Muscle layer of duodenum (tissue), 2 donors: ENCODE measurements at regions not wholly inside any gene's neighbourhood (a gene's known extent, or its start where the extent isn't known, plus 50 kb on each side); places are given as distances from the start of the nearest gene placed in this dataset.

ENCODE experiments used
- H3K27ac ChIP-seq: one replicate; pipeline ENCODE4 v1.7.0; 2013; ENCODE audit warnings: mild to moderate bottlenecking, low read length
- H3K27me3 ChIP-seq: one replicate; pipeline ENCODE4 v1.7.0; 2013; ENCODE audit warnings: low read depth, mild to moderate bottlenecking, control low read depth, low read length
- H3K36me3 ChIP-seq, 2 donors: one replicate each; pipeline ENCODE4 v1.7.0; 2013; ENCODE audit warnings: low read length in 2 of 2, control low read depth in 1 of 2, mild to moderate bottlenecking in 1 of 2; ENCODE audit not compliant: insufficient read depth in 2 of 2, control insufficient read depth in 1 of 2
- H3K4me1 ChIP-seq, 2 donors: one replicate each; pipeline ENCODE4 v1.7.0; 2013; ENCODE audit warnings: low read length in 2 of 2, mild to moderate bottlenecking in 2 of 2, control low read depth in 1 of 2, moderate library complexity in 1 of 2; ENCODE audit not compliant: insufficient read depth in 2 of 2, control insufficient read depth in 1 of 2
- H3K4me3 ChIP-seq, 2 donors: one replicate each; pipeline ENCODE4 v1.7.0; 2013; ENCODE audit warnings: low read length in 2 of 2, low read depth in 1 of 2, mild to moderate bottlenecking in 1 of 2
- H3K9me3 ChIP-seq, 2 donors: one replicate each; pipeline ENCODE4 v1.7.0; 2013; ENCODE audit warnings: low read length in 2 of 2, control low read depth in 1 of 2, mild to moderate bottlenecking in 1 of 2; ENCODE audit not compliant: control insufficient read depth in 1 of 2
- donor health status: healthy.

DNA sequence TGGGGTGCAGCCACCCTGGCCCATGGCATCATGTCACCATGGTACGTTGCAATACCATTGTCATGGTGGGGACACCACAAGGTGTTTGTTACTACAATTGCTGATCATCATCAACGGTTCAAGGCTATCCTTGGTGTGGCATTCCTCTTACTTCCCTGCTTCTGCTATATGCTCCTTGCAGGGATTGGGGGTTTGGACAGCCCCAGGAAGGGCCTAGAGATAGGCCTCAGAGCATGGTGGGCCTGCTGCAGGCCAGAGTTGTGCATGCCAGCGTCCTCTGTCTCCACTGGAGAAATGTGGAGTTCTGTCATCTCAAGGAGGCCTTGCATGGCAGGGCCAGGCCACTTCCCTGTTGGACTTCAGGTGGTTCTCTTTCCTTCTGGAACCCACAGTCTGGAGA is 234.6 kb upstream of the MKI67 start:
- no peaks in the 10 kb centered on the region for H3K27me3 ChIP-seq
- no peaks in the 10 kb centered on the region for H3K4me1 ChIP-seq
- no peaks in the 10 kb centered on the region for H3K9me3 ChIP-seq
- H3K36me3 ChIP-seq, result no peaks in the 10 kb centered on the region
- H3K4me3 ChIP-seq, result no peak overlapping the region
- H3K27ac ChIP-seq, result no peak overlapping the region

- no peaks in the 10 kb centered on the region for H3K4me1 ChIP-seq
- no peaks in the 10 kb centered on the region for H3K9me3 ChIP-seq
- no peaks in the 10 kb centered on the region for H3K27me3 ChIP-seq
- H3K36me3 ChIP-seq, result no peaks in the 10 kb centered on the region
- no peak overlapping the region for H3K27ac ChIP-seq
- no peak overlapping the region for H3K4me3 ChIP-seq
These were observed 235.3 kb upstream of the MKI67 start for GRCh38 chr10:128361487-128361886.

- no peaks in the 10 kb centered on the region for H3K27me3 ChIP-seq
- H3K4me3 ChIP-seq, result no peak overlapping the region
- H3K27ac ChIP-seq, result no peak overlapping the region
- H3K36me3 ChIP-seq, result no peaks in the 10 kb centered on the region
- no peaks in the 10 kb centered on the region for H3K4me1 ChIP-seq
- H3K9me3 ChIP-seq, result no peaks in the 10 kb centered on the region
These were observed 236.3 kb upstream of the MKI67 start for GRCh38 chr10:128362514-128362913.

DNA sequence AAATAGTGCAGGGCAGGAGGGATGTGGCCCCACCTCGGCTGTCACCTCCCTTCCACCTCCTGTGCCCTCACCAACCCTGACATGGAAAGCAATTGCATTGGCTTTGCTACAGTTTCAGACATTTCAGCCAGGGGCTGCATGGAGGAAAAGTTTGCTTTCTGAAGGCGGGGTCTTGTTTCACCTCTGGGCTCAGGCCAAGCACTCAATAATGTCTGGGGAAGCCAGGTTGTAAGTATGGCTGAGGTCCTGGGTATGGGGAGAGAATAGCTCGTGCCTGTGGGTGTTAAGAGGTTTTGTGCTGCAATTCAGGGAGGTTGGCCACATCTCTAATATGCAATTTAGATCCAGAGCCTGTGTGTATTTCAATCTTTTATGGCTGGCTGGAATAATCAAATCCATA is 238.4 kb upstream of the MKI67 start:
- Histone ChIP-seq H3K9me3 (no peaks in the 10 kb centered on the region), H3K27ac (no peak overlapping the region), H3K4me1 (no peaks in the 10 kb centered on the region), H3K27me3 (no peaks in the 10 kb centered on the region), H3K36me3 (no peaks in the 10 kb centered on the region), H3K4me3 (no peak overlapping the region)

- Histone ChIP-seq H3K4me1 (no peaks in the 10 kb centered on the region), H3K27me3 (no peaks in the 10 kb centered on the region), H3K27ac (no peak overlapping the region), H3K36me3 (no peaks in the 10 kb centered on the region), H3K9me3 (no peaks in the 10 kb centered on the region), H3K4me3 (no peak overlapping the region)
These were observed 239.0 kb upstream of the MKI67 start for GRCh38 chr10:128365156-128365725.

DNA sequence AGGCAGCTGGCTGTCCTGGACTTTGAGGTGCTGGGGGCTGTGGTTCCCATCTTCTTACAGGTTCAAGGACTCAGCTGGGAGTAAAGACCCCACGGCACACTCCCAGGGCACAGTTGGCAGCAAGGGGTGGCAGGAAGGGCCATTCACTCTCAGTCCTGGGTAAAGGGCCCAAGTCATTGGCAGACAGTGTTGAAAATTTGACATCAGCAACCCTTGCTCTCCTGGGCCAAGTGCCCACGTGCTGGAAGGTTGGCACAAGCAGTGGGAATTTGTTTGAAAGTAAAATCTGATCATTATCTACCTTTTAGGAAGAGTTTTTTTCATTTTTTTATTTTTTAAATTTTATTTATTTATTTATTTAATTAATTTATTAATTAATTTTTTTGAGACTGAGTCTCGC is 241.6 kb upstream of the MKI67 start:
- Histone ChIP-seq H3K9me3 (no peaks in the 10 kb centered on the region), H3K36me3 (no peaks in the 10 kb centered on the region), H3K4me3 (no peak overlapping the region), H3K27ac (no peak overlapping the region), H3K4me1 (no peaks in the 10 kb centered on the region), H3K27me3 (no peaks in the 10 kb centered on the region)

- Histone ChIP-seq H3K36me3 (no peaks in the 10 kb centered on the region), H3K4me3 (no peak overlapping the region), H3K27ac (no peak overlapping the region), H3K27me3 (no peaks in the 10 kb centered on the region), H3K4me1 (no peaks in the 10 kb centered on the region), H3K9me3 (no peaks in the 10 kb centered on the region)
These were observed 243.0 kb upstream of the MKI67 start for GRCh38 chr10:128369101-128369650.

GRCh38 chr10:128373071-128373749 is 247.0 kb upstream of the MKI67 start:
- no peaks in the 10 kb centered on the region for H3K27me3 ChIP-seq
- no peaks in the 10 kb centered on the region for H3K36me3 ChIP-seq
- H3K27ac ChIP-seq, result no peak overlapping the region
- H3K9me3 ChIP-seq, result no peaks in the 10 kb centered on the region
- H3K4me3 ChIP-seq, result no peak overlapping the region
- H3K4me1 ChIP-seq, result no peaks in the 10 kb centered on the region

GRCh38 chr10:128373831-128374230 is 247.6 kb upstream of the MKI67 start:
- Histone ChIP-seq H3K9me3 (no peaks in the 10 kb centered on the region), H3K4me3 (no peak overlapping the region), H3K27ac (no peak overlapping the region), H3K36me3 (no peaks in the 10 kb centered on the region), H3K4me1 (no peaks in the 10 kb centered on the region), H3K27me3 (no peaks in the 10 kb centered on the region)

GRCh38 chr10:128375171-128375570 is 248.9 kb upstream of the MKI67 start:
- Histone ChIP-seq H3K4me3 (no peak overlapping the region), H3K27me3 (no peaks in the 10 kb centered on the region), H3K4me1 (no peaks in the 10 kb centered on the region), H3K36me3 (no peaks in the 10 kb centered on the region), H3K27ac (no peak overlapping the region), H3K9me3 (no peaks in the 10 kb centered on the region)

- no peaks in the 10 kb centered on the region for H3K4me1 ChIP-seq
- no peak overlapping the region for H3K27ac ChIP-seq
- no peak overlapping the region for H3K4me3 ChIP-seq
- no peaks in the 10 kb centered on the region for H3K9me3 ChIP-seq
- H3K27me3 ChIP-seq, result no peaks in the 10 kb centered on the region
- no peaks in the 10 kb centered on the region for H3K36me3 ChIP-seq
These were observed 251.3 kb upstream of the MKI67 start for GRCh38 chr10:128377364-128377987.
